ENCODE measurements at regions not wholly inside any gene's neighbourhood (a gene's known extent, or its start where the extent isn't known, plus 50 kb on each side); places are given as distances from the start of the nearest gene placed in this dataset.

- no peak for TF ChIP-seq POLR2A (IDR thresholded peaks at IDR 0.05)
- TF ChIP-seq, protein P1, sequence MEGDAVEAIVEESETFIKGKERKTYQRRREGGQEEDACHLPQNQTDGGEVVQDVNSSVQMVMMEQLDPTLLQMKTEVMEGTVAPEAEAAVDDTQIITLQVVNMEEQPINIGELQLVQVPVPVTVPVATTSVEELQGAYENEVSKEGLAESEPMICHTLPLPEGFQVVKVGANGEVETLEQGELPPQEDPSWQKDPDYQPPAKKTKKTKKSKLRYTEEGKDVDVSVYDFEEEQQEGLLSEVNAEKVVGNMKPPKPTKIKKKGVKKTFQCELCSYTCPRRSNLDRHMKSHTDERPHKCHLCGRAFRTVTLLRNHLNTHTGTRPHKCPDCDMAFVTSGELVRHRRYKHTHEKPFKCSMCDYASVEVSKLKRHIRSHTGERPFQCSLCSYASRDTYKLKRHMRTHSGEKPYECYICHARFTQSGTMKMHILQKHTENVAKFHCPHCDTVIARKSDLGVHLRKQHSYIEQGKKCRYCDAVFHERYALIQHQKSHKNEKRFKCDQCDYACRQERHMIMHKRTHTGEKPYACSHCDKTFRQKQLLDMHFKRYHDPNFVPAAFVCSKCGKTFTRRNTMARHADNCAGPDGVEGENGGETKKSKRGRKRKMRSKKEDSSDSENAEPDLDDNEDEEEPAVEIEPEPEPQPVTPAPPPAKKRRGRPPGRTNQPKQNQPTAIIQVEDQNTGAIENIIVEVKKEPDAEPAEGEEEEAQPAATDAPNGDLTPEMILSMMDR (IDR thresholded peaks at IDR 0.05): no peak
These were observed 231.3 kb upstream of the PITX2 start for GRCh38 chr4:110854021-110854678.
